ENCODE measurements at regions not wholly inside any gene's neighbourhood (a gene's known extent, or its start where the extent isn't known, plus 50 kb on each side); places are given as distances from the start of the nearest gene placed in this dataset.

- Histone ChIP-seq H3K27me3 (ENCODE audit: insufficient read depth, low read length) (no peaks in the 10 kb centered on the region), H3K4me1 (ENCODE audit: insufficient read depth, low read length) (no peaks in the 10 kb centered on the region), H3K27ac (ENCODE audit: low read depth, low read length) (no peak overlapping the region), H3K4me3 (ENCODE audit: low read length in 2 of 2) (no peak overlapping the region), H3K9me3 (ENCODE audit: control insufficient read depth in 1 of 2, low read length in 2 of 2) (no peaks in the 10 kb centered on the region), H3K36me3 (ENCODE audit: insufficient read depth, low read length) (no peaks in the 10 kb centered on the region)
- intact Hi-C loops (cut with micrococcal nuclease) = no loop called here
- peaks cover 2 to 13% (median 7%) of the 10 kb centered on the region in 8 donors for H3K9me3 Mint-ChIP-seq
- no peak for DNase-seq
- no peak overlapping the region for H3K27ac Mint-ChIP-seq
- no peaks in the 10 kb centered on the region for H3K27me3 Mint-ChIP-seq
- H3K36me3 Mint-ChIP-seq = no peaks in the 10 kb centered on the region
- no peak overlapping the region for H3K4me3 Mint-ChIP-seq
- POLR2A ChIA-PET (ENCODE audit: partially characterized antibody) = no interaction called here
- H3K4me1 Mint-ChIP-seq = no peaks in the 10 kb centered on the region
- CTCF ChIA-PET (ENCODE audit: partially characterized antibody) = no interaction called here
These were observed 636.5 kb downstream of the DNAJB9 start for GRCh38 chr7:109206196-109206595.

- H3K36me3 ChIP-seq (ENCODE audit: insufficient read depth, low read length) = no peaks in the 10 kb centered on the region
- H3K9me3 Mint-ChIP-seq = peaks cover 0 to 9% (median 1%) of the 10 kb centered on the region in 8 donors
- no peaks in the 10 kb centered on the region for H3K36me3 Mint-ChIP-seq
- H3K27ac Mint-ChIP-seq = no peak overlapping the region
- no peak overlapping the region for H3K4me3 Mint-ChIP-seq
- no peaks in the 10 kb centered on the region for H3K9me3 ChIP-seq (ENCODE audit: control insufficient read depth in 1 of 2, low read length in 2 of 2)
- H3K27ac ChIP-seq (ENCODE audit: low read depth, low read length) = no peak overlapping the region
- POLR2A ChIA-PET (ENCODE audit: partially characterized antibody) = no interaction called here
- H3K4me1 Mint-ChIP-seq = no peaks in the 10 kb centered on the region
- H3K4me3 ChIP-seq (ENCODE audit: low read length in 2 of 2) = no peak overlapping the region
- DNase-seq = peak in 1 of 5 donors; percentile 25
- no peaks in the 10 kb centered on the region for H3K27me3 ChIP-seq (ENCODE audit: insufficient read depth, low read length)
- no peaks in the 10 kb centered on the region for H3K27me3 Mint-ChIP-seq
- CTCF ChIA-PET (ENCODE audit: partially characterized antibody) = no interaction called here
- H3K4me1 ChIP-seq (ENCODE audit: insufficient read depth, low read length) = no peaks in the 10 kb centered on the region
- intact Hi-C loops (cut with micrococcal nuclease) = no loop called here
These were observed 643.4 kb downstream of the DNAJB9 start for GRCh38 chr7:109213081-109213480.

GRCh38 chr7:109215341-109215740, 645.7 kb downstream of the DNAJB9 start:
- Mint-ChIP-seq H3K4me1 (no peaks in the 10 kb centered on the region), H3K9me3 (peaks cover 0 to 9% (median under 1%) of the 10 kb centered on the region in 8 donors), H3K36me3 (no peaks in the 10 kb centered on the region), H3K27me3 (no peaks in the 10 kb centered on the region), H3K27ac (no peak overlapping the region), H3K4me3 (no peak overlapping the region)
- intact Hi-C loops (cut with micrococcal nuclease) = no loop called here
- no peak overlapping the region for H3K27ac ChIP-seq (ENCODE audit: low read depth, low read length)
- H3K27me3 ChIP-seq (ENCODE audit: insufficient read depth, low read length) = no peaks in the 10 kb centered on the region
- no peaks in the 10 kb centered on the region for H3K36me3 ChIP-seq (ENCODE audit: insufficient read depth, low read length)
- no peaks in the 10 kb centered on the region for H3K9me3 ChIP-seq (ENCODE audit: control insufficient read depth in 1 of 2, low read length in 2 of 2)
- no peak for DNase-seq
- POLR2A ChIA-PET (ENCODE audit: partially characterized antibody) = no interaction called here
- H3K4me1 ChIP-seq (ENCODE audit: insufficient read depth, low read length) = no peaks in the 10 kb centered on the region
- no peak overlapping the region for H3K4me3 ChIP-seq (ENCODE audit: low read length in 2 of 2)
- CTCF ChIA-PET (ENCODE audit: partially characterized antibody) = no interaction called here

GRCh38 chr7:109224100-109224499, 654.4 kb downstream of the DNAJB9 start:
- no peak overlapping the region for H3K4me3 Mint-ChIP-seq
- Histone ChIP-seq H3K9me3 (ENCODE audit: control insufficient read depth in 1 of 2, low read length in 2 of 2) (no peaks in the 10 kb centered on the region), H3K4me1 (ENCODE audit: insufficient read depth, low read length) (no peaks in the 10 kb centered on the region), H3K27ac (ENCODE audit: low read depth, low read length) (no peak overlapping the region), H3K27me3 (ENCODE audit: insufficient read depth, low read length) (no peaks in the 10 kb centered on the region), H3K4me3 (ENCODE audit: low read length in 2 of 2) (no peak overlapping the region), H3K36me3 (ENCODE audit: insufficient read depth, low read length) (no peaks in the 10 kb centered on the region)
- H3K4me1 Mint-ChIP-seq = no peaks in the 10 kb centered on the region
- ChIA-PET POLR2A (ENCODE audit: partially characterized antibody) (no interaction called here), CTCF (ENCODE audit: partially characterized antibody) (no interaction called here)
- intact Hi-C loops (cut with micrococcal nuclease) = no loop called here
- no peaks in the 10 kb centered on the region for H3K36me3 Mint-ChIP-seq
- H3K27ac Mint-ChIP-seq = no peak overlapping the region
- peaks cover 0 to 4% (median under 1%) of the 10 kb centered on the region in 8 donors for H3K9me3 Mint-ChIP-seq
- H3K27me3 Mint-ChIP-seq = no peaks in the 10 kb centered on the region
- no peak for DNase-seq

- no peak overlapping the region for H3K27ac Mint-ChIP-seq
- Histone ChIP-seq H3K27ac (ENCODE audit: low read depth, low read length) (no peak overlapping the region), H3K9me3 (ENCODE audit: control insufficient read depth in 1 of 2, low read length in 2 of 2) (no peaks in the 10 kb centered on the region), H3K36me3 (ENCODE audit: insufficient read depth, low read length) (no peaks in the 10 kb centered on the region), H3K27me3 (ENCODE audit: insufficient read depth, low read length) (no peaks in the 10 kb centered on the region), H3K4me3 (ENCODE audit: low read length in 2 of 2) (no peak overlapping the region), H3K4me1 (ENCODE audit: insufficient read depth, low read length) (no peaks in the 10 kb centered on the region)
- peaks cover 0 to 10% (median 3%) of the 10 kb centered on the region in 8 donors for H3K9me3 Mint-ChIP-seq
- no peak for DNase-seq
- H3K4me3 Mint-ChIP-seq = no peak overlapping the region
- H3K36me3 Mint-ChIP-seq = no peaks in the 10 kb centered on the region
- H3K4me1 Mint-ChIP-seq = no peaks in the 10 kb centered on the region
- no peaks in the 10 kb centered on the region for H3K27me3 Mint-ChIP-seq
- CTCF ChIA-PET (ENCODE audit: partially characterized antibody) = no interaction called here
- POLR2A ChIA-PET (ENCODE audit: partially characterized antibody) = no interaction called here
- intact Hi-C loops (cut with micrococcal nuclease) = no loop called here
These were observed 657.0 kb downstream of the DNAJB9 start for GRCh38 chr7:109226699-109227098.

- Mint-ChIP-seq H3K4me1 (no peaks in the 10 kb centered on the region), H3K9me3 (peaks cover 0 to 9% (median 2%) of the 10 kb centered on the region in 8 donors), H3K27me3 (no peaks in the 10 kb centered on the region), H3K27ac (no peak overlapping the region), H3K36me3 (no peaks in the 10 kb centered on the region), H3K4me3 (no peak overlapping the region)
- intact Hi-C loops (cut with micrococcal nuclease) = no loop called here
- ChIA-PET POLR2A (ENCODE audit: partially characterized antibody) (no interaction called here), CTCF (ENCODE audit: partially characterized antibody) (no interaction called here)
- Histone ChIP-seq H3K4me3 (ENCODE audit: low read length in 2 of 2) (no peak overlapping the region), H3K36me3 (ENCODE audit: insufficient read depth, low read length) (no peaks in the 10 kb centered on the region), H3K27me3 (ENCODE audit: insufficient read depth, low read length) (no peaks in the 10 kb centered on the region), H3K27ac (ENCODE audit: low read depth, low read length) (no peak overlapping the region), H3K4me1 (ENCODE audit: insufficient read depth, low read length) (no peaks in the 10 kb centered on the region), H3K9me3 (ENCODE audit: control insufficient read depth in 1 of 2, low read length in 2 of 2) (no peaks in the 10 kb centered on the region)
- no peak for DNase-seq
These were observed 665.6 kb downstream of the DNAJB9 start for GRCh38 chr7:109235316-109235715.

- ChIA-PET CTCF (ENCODE audit: partially characterized antibody) (no interaction called here), POLR2A (ENCODE audit: partially characterized antibody) (no interaction called here)
- Mint-ChIP-seq H3K36me3 (no peaks in the 10 kb centered on the region), H3K4me3 (no peak overlapping the region), H3K27me3 (no peaks in the 10 kb centered on the region), H3K9me3 (peaks cover 0 to 8% (median 4%) of the 10 kb centered on the region in 8 donors), H3K4me1 (no peaks in the 10 kb centered on the region), H3K27ac (no peak overlapping the region)
- no peaks in the 10 kb centered on the region for H3K27me3 ChIP-seq (ENCODE audit: insufficient read depth, low read length)
- no peaks in the 10 kb centered on the region for H3K36me3 ChIP-seq (ENCODE audit: insufficient read depth, low read length)
- no peak overlapping the region for H3K27ac ChIP-seq (ENCODE audit: low read depth, low read length)
- H3K4me3 ChIP-seq (ENCODE audit: low read length in 2 of 2) = no peak overlapping the region
- no peaks in the 10 kb centered on the region for H3K9me3 ChIP-seq (ENCODE audit: control insufficient read depth in 1 of 2, low read length in 2 of 2)
- intact Hi-C loops (cut with micrococcal nuclease) = no loop called here
- H3K4me1 ChIP-seq (ENCODE audit: insufficient read depth, low read length) = no peaks in the 10 kb centered on the region
- no peak for DNase-seq
These were observed 676.8 kb downstream of the DNAJB9 start for GRCh38 chr7:109246330-109247077.
